Gastroesophageal sphincter (tissue), 4 donors: ENCODE measurements at regions not wholly inside any gene's neighbourhood (a gene's known extent, or its start where the extent isn't known, plus 50 kb on each side); places are given as distances from the start of the nearest gene placed in this dataset.

Experiments
- ATAC-seq: fragments of 150-250 bp; one replicate; pipeline ENCODE4 v1.9.1; 2016; ENCODE audit warnings: mild to moderate bottlenecking, moderate library complexity
- H3K27ac ChIP-seq, 4 donors: fragments of 200-600 bp; sonication (generic) in 3 of 4; 1 replicate in 3 of 4; 2 replicates in 1 of 4; pipeline ENCODE4 v1.5.1; 2016 to 2019
- H3K27me3 ChIP-seq: fragments of 200-600 bp; sonication (generic); one replicate; pipeline ENCODE4 v1.5.1; 2019
- H3K36me3 ChIP-seq, 2 donors: fragments of 200-600 bp; sonication (generic); one replicate each; pipeline ENCODE4 v1.5.1; 2019; ENCODE audit warnings: control low read depth in 1 of 2
- H3K4me1 ChIP-seq, 3 donors: fragments of 200-600 bp; sonication (generic); 1 replicate in 2 of 3; 2 replicates in 1 of 3; pipeline ENCODE4 v1.5.1; 2016 to 2019; ENCODE audit warnings: control low read depth in 2 of 3
- H3K4me3 ChIP-seq, 2 donors: fragments of 200-600 bp; sonication (generic); one replicate each; pipeline ENCODE4 v1.5.1; 2019; ENCODE audit warnings: mild to moderate bottlenecking in 1 of 2, moderate library complexity in 1 of 2
- H3K9me3 ChIP-seq, 3 donors: fragments of 200-600 bp; sonication (generic); one replicate each; pipeline ENCODE4 v1.5.1; 2017 to 2019; ENCODE audit warnings: control low read depth in 2 of 3
- EP300 ChIP-seq: sonication (generic); formaldehyde crosslinking; IDR thresholded peaks from one replicate; pipeline ENCODE4 v1.6.1; 2017; ENCODE audit warnings: antibody characterized with exemption, mild to moderate bottlenecking
- POLR2A ChIP-seq, 2 donors: fragments of 450-650 bp; IDR thresholded peaks; one replicate each; pipeline ENCODE4 v1.6.1; 2017; ENCODE audit warnings: antibody characterized with exemption in 2 of 2, mild to moderate bottlenecking in 2 of 2, moderate library complexity in 1 of 2
- POLR2AphosphoS5 ChIP-seq: sonication (generic); formaldehyde crosslinking; IDR thresholded peaks from one replicate; pipeline ENCODE4 v1.6.1; 2017; ENCODE audit warnings: antibody characterized with exemption
- WGBS, 2 donors: methylation state at CpG; one replicate each; pipeline ENCODE4 v1.1.5; 2018; ENCODE audit warnings: low coverage in 1 of 2; 5-methylcytosine and 5-hydroxymethylcytosine counted together
- TF ChIP-seq, protein P1 (sequence below), 4 experiments: fragments of 200-600 bp in 2 of 4; fragments of 450-650 bp in 2 of 4; sonication (generic) in 1 of 4; IDR thresholded peaks; one replicate each; pipeline ENCODE4 v1.5.1; 2017 to 2019; ENCODE audit warnings: antibody characterized with exemption in 4 of 4, mild to moderate bottlenecking in 2 of 4, moderate library complexity in 2 of 4

DNA sequence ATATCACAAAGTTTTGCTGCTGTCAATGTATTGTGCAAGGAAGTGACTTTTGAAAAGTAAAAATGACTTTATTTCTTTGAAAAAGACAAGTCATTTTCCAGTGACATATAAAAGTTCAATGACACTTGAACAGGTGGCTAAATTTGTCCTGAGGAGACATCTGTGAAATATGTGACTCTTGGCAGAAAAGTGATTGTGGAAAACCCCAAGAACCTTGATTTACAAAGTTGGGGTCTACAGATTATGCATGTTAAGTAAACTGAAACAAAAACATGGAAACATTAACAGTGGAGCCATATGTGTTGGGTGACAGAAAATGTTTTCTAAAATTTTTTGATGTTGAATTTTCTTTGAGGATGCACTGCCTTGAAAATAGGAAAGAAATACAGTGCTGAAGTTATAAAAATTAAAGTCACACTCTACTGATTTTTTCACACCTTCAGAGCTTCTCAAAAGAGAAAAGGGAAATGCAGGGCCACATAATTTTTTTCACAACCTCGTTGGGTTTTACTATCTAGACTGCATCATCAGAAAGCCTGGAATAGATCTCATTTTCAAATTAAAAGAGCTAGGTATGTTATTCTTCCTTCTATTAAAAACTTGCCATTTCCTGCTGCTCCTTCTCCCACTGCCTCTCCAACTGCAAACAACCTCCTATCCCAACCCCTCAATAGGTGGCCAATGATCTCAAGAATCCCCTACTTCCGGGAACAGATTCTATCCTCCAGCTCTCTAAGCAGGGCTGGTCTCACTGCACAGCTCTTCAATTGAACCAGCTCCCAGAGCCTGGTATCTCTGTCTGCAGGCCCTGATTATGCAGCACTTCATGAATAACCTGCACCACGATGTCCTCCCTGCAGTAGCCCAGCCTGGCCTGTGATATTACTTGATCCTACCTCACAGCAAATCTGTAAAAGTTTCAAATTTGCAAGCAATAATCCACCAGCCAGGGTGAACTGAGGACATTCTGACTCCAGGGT lies 570.8 kb upstream of the CPEB2 start:
- no peaks in the 10 kb centered on the region for H3K36me3 ChIP-seq
- TF ChIP-seq POLR2AphosphoS5 (no peak), EP300 (no peak), POLR2A (IDR thresholded peaks at IDR 0.05) (no peak)
- TF ChIP-seq, protein P1, sequence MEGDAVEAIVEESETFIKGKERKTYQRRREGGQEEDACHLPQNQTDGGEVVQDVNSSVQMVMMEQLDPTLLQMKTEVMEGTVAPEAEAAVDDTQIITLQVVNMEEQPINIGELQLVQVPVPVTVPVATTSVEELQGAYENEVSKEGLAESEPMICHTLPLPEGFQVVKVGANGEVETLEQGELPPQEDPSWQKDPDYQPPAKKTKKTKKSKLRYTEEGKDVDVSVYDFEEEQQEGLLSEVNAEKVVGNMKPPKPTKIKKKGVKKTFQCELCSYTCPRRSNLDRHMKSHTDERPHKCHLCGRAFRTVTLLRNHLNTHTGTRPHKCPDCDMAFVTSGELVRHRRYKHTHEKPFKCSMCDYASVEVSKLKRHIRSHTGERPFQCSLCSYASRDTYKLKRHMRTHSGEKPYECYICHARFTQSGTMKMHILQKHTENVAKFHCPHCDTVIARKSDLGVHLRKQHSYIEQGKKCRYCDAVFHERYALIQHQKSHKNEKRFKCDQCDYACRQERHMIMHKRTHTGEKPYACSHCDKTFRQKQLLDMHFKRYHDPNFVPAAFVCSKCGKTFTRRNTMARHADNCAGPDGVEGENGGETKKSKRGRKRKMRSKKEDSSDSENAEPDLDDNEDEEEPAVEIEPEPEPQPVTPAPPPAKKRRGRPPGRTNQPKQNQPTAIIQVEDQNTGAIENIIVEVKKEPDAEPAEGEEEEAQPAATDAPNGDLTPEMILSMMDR (IDR thresholded peaks at IDR 0.05): no peak
- 36 to 50% methylated on average over 2 to 3 of the region's 3 CpGs for WGBS, 2 donors
- H3K27ac ChIP-seq: no peak overlapping the region
- no peak overlapping the region for H3K4me3 ChIP-seq
- no peaks in the 10 kb centered on the region for H3K4me1 ChIP-seq
- no peaks in the 10 kb centered on the region for H3K27me3 ChIP-seq
- H3K9me3 ChIP-seq: peaks cover 0 to under 1% (median 0%) of the 10 kb centered on the region in 3 donors
- no peak for ATAC-seq

DNA sequence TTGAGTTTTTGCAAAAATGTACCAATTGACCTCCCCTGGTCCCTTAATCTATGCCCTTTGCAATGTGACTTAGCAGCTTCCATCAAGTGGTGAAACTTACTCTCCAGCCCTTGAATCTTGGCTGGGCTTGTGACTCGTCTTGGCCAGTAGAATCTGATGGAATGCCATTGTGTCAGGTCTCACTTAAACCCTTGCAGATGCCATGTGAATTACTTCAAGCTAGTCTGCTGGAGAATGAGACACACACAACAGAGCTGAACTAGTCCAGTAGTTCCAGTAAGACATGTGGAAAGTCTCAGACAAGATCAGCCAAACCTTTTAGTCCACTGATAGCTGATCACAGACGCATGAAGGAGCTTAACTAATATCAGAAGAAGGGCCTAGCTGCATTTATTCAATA lies 567.8 kb upstream of the CPEB2 start:
- no peaks in the 10 kb centered on the region for H3K27me3 ChIP-seq
- no peaks in the 10 kb centered on the region for H3K4me1 ChIP-seq
- no peak overlapping the region for H3K27ac ChIP-seq
- WGBS, 2 donors: 47% methylated on average over 2 of the region's 2 CpGs; no CpG with 5 or more reads in 1 of the 2 donors
- no peak for ATAC-seq
- no peaks in the 10 kb centered on the region for H3K36me3 ChIP-seq
- no peak overlapping the region for H3K4me3 ChIP-seq
- TF ChIP-seq POLR2AphosphoS5 (no peak), POLR2A (IDR thresholded peaks at IDR 0.05) (no peak), EP300 (no peak)
- TF ChIP-seq, protein P1 (IDR thresholded peaks at IDR 0.05): no peak
- no peaks in the 10 kb centered on the region for H3K9me3 ChIP-seq

DNA sequence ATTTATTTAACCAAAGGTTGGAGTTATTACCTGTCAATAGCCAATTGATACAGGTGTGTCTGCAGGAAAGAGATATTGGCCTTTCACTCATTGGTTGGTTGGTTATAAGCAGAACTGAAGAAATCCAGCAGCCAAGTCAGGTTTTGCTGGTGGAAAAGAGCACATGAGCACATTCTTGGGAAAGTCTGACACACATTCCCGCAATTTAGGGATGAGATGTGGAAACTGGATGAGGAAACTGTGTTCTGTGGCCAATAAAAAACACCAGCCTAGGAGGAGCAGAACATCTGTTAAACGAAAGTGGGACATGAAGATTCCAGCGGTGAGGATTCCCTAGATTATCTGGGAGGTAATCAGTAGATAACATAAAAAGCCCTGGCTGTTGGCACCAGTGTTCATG lies 567.4 kb upstream of the CPEB2 start:
- Histone ChIP-seq H3K4me3 (no peak overlapping the region), H3K9me3 (no peaks in the 10 kb centered on the region), H3K27me3 (no peaks in the 10 kb centered on the region), H3K36me3 (no peaks in the 10 kb centered on the region), H3K27ac (no peak overlapping the region), H3K4me1 (no peaks in the 10 kb centered on the region)
- no peak for TF ChIP-seq POLR2A (IDR thresholded peaks at IDR 0.05)
- no peak for TF ChIP-seq POLR2AphosphoS5
- no peak for TF ChIP-seq EP300
- TF ChIP-seq, protein P1 (IDR thresholded peaks at IDR 0.05): no peak
- 71% methylated on average over 2 of the region's 3 CpGs; no CpG with 5 or more reads in 1 of the 2 donors for WGBS, 2 donors
- no peak for ATAC-seq

DNA sequence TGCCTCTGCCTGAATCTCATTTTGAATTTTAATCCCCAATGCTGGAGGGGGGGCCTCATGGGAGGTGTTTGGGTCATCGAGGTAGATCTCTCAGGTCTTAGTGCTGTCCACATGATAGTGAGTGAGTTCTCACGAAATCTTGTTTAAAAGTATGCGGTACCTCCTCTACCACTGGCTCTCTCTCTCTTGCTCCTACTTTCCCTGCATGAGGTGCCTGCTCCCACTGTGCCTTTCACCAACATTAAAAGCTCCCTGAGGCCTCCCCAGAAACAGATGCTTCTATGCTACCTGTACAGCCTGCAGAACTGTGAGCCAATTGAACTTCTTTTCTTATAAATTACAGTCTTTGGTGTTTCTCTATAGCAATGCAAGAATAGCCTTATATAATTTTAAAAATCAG lies 560.7 kb upstream of the CPEB2 start:
- TF ChIP-seq EP300 (no peak), POLR2A (IDR thresholded peaks at IDR 0.05) (no peak), POLR2AphosphoS5 (no peak)
- TF ChIP-seq, protein P1 (IDR thresholded peaks at IDR 0.05): no peak
- Histone ChIP-seq H3K4me3 (no peak overlapping the region), H3K9me3 (no peaks in the 10 kb centered on the region), H3K27ac (no peak overlapping the region), H3K36me3 (no peaks in the 10 kb centered on the region), H3K27me3 (no peaks in the 10 kb centered on the region), H3K4me1 (no peaks in the 10 kb centered on the region)
- no peak for ATAC-seq
- WGBS, 2 donors: 57 to 89% methylated on average over 3 of the region's 3 CpGs

DNA sequence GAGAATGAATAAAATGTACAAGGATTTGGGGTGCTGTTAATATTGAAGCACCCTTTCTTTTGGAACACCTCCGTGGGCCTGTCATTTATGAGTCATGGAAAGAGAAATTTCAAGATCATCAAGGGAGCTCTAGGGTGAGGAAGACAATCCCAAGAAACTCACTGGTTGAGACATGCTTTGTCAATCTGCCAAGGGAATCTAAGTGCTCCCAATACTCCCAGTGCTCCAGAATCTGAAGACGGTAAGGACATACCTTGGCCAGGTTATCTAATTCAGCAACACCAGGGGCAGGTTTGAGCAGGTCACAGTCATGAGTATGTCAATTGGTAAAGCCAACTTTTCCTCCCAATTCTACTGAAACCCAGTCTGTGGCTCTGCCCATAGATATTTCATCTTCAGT lies 556.4 kb upstream of the CPEB2 start:
- Histone ChIP-seq H3K36me3 (no peaks in the 10 kb centered on the region), H3K27ac (no peak overlapping the region), H3K4me1 (no peaks in the 10 kb centered on the region), H3K9me3 (no peaks in the 10 kb centered on the region), H3K27me3 (no peaks in the 10 kb centered on the region), H3K4me3 (no peak overlapping the region)
- 75 to 93% methylated on average over 1 to 2 of the region's 2 CpGs for WGBS, 2 donors
- TF ChIP-seq EP300 (no peak), POLR2A (IDR thresholded peaks at IDR 0.05) (no peak), POLR2AphosphoS5 (no peak)
- TF ChIP-seq, protein P1 (IDR thresholded peaks at IDR 0.05): no peak
- no peak for ATAC-seq
